GM12878 (cell line): ENCODE measurements at regions not wholly inside any gene's neighbourhood (a gene's known extent, or its start where the extent isn't known, plus 50 kb on each side); places are given as distances from the start of the nearest gene placed in this dataset.

ENCODE experiments used
- ATAC-seq: fragments of 200-7000 bp; cut with Tn5 transposase; 3 replicates; pipeline ENCODE4 v1.9.1; 2020; ENCODE audit warnings: mild to moderate bottlenecking, moderate library complexity
- BruUV-seq: library from RNA; stranded (reverse); fragments of 400-500 nt; replicated peaks from 2 replicates; lab custom pipeline; 2021; lab: Mats Ljungman, UMichigan
- CTCF ChIA-PET: fragments of 300-600 bp; sonication (Branson Sonifier 250); formaldehyde crosslinking; extraction: SDS; loops from one replicate; lab custom pipeline; 2021; ENCODE audit warnings: inconsistent platforms; lab: Yijun Ruan, JAX
- POLR2A ChIA-PET: fragments of 350-600 bp; formaldehyde crosslinking; extraction: SDS; loops from one replicate; lab custom pipeline; 2021; ENCODE audit warnings: inconsistent platforms; lab: Charles Lee
- RAD21 ChIA-PET: fragments of 300-600 bp; sonication (Branson Sonifier 250); formaldehyde crosslinking; loops from one replicate; lab custom pipeline; 2023; ENCODE audit warnings: antibody characterized with exemption; ENCODE audit not compliant: unreplicated experiment; lab: Charles Lee
- SMC1A ChIA-PET: fragments of 300-600 bp; sonication (Branson Sonifier 250); formaldehyde crosslinking; loops from one replicate; lab custom pipeline; 2023; ENCODE audit not compliant: unreplicated experiment, uncharacterized antibody; lab: Charles Lee
- DNase-seq: peaks from one replicate; pipeline ENCODE4 v3.0.0-alpha.2; 2011; ENCODE audit warnings: low read depth, low spot score
- FAIRE-seq: peaks from 3 replicates; lab custom pipeline; 2011; peaks lifted over from hg19 to GRCh38; lab: Jason Lieb, UNC
- H2AFZ ChIP-seq: 2 replicates; pipeline ENCODE4 v1.6.0; 2011; ENCODE audit warnings: low read depth, low read length, control low read depth; ENCODE audit not compliant: control insufficient read depth
- H3K27ac ChIP-seq: 2 replicates; pipeline ENCODE4 v1.5.1; 2011; ENCODE audit warnings: control low read depth; ENCODE audit not compliant: control insufficient read depth, insufficient read depth
- H3K27me3 ChIP-seq, 2 experiments: replicated peaks in 1 of 2; 2 replicates each; pipeline versions ENCODE4 v1.6.0 to v1.6.1; 2011; ENCODE audit warnings: low read length in 1 of 2; ENCODE audit not compliant: control insufficient read depth in 2 of 2, insufficient read depth in 2 of 2
- H3K36me3 ChIP-seq, 2 experiments: 2 replicates each; pipeline ENCODE4 v1.5.1; 2011; ENCODE audit warnings: low read length in 1 of 2; ENCODE audit not compliant: control insufficient read depth in 2 of 2, insufficient read depth in 2 of 2
- H3K4me1 ChIP-seq: 2 replicates; pipeline ENCODE4 v1.6.1; 2011; ENCODE audit warnings: mild to moderate bottlenecking, low read length, moderate library complexity, mixed read lengths; ENCODE audit not compliant: control insufficient read depth, insufficient read depth
- H3K4me2 ChIP-seq: 2 replicates; pipeline ENCODE4 v1.6.0; 2011; ENCODE audit warnings: control low read depth; ENCODE audit not compliant: control insufficient read depth, insufficient read depth
- H3K4me3 ChIP-seq: fragments of 200-600 bp; sonication (generic); 2 replicates; pipeline ENCODE4 v1.5.1; 2016
- H3K79me2 ChIP-seq: 2 replicates; pipeline ENCODE4 v1.6.0; 2011; ENCODE audit warnings: low read length; ENCODE audit not compliant: control insufficient read depth, insufficient read depth
- H3K9ac ChIP-seq: 2 replicates; pipeline ENCODE4 v1.8.0; 2011; ENCODE audit warnings: low read length, control low read depth, mixed read lengths; ENCODE audit not compliant: control insufficient read depth, insufficient read depth
- H3K9me3 ChIP-seq: replicated peaks from 3 replicates; pipeline ENCODE4 v1.5.1; 2011; ENCODE audit warnings: mild to moderate bottlenecking, low read length; ENCODE audit not compliant: control insufficient read depth, insufficient read depth
- H4K20me1 ChIP-seq: 2 replicates; pipeline ENCODE4 v1.6.0; 2011; ENCODE audit not compliant: control insufficient read depth, insufficient read depth
- EED ChIP-seq: sonication (generic); IDR thresholded peaks from 2 replicates; pipeline ENCODE4 v1.6.1; 2016; ENCODE audit warnings: antibody characterized with exemption, low read depth
- FOXM1 ChIP-seq: IDR thresholded peaks from 2 replicates; pipeline ENCODE4 v1.6.1; 2012; ENCODE audit warnings: low read depth, mild to moderate bottlenecking, inconsistent platforms, low read length, moderate library complexity
- MTA3 ChIP-seq: IDR thresholded peaks from 2 replicates; pipeline ENCODE4 v1.6.1; 2012; ENCODE audit warnings: low read length, inconsistent platforms, borderline replicate concordance
- RB1 ChIP-seq: fragments of 450-650 bp; formaldehyde crosslinking; IDR thresholded peaks from 2 replicates; pipeline ENCODE4 v1.6.1; 2017; ENCODE audit warnings: mild to moderate bottlenecking, borderline replicate concordance
- YBX1 ChIP-seq: fragments of 450-650 bp; IDR thresholded peaks from 2 replicates; pipeline ENCODE4 v1.6.1; 2016; ENCODE audit warnings: antibody characterized with exemption
- ZSCAN29 ChIP-seq: fragments of 450-650 bp; IDR thresholded peaks from 2 replicates; pipeline ENCODE4 v1.6.1; 2017; ENCODE audit warnings: mild to moderate bottlenecking, moderate library complexity
- WGBS: methylation state at CpG from one replicate; pipeline ENCODE4 v1.1.6; 2016; ENCODE audit warnings: low lambda C conversion rate; ENCODE audit not compliant: insufficient replicate concordance, insufficient coverage; ENCODE audit errors: missing lambda C conversion rate; 5-methylcytosine and 5-hydroxymethylcytosine counted together
- in situ Hi-C: fragments of 300-500 bp; cut with MboI; formaldehyde crosslinking; loops from 9 replicates; pipeline ENCODE4 v1.14.3; 2018; ENCODE audit warnings: mixed read lengths
- intact Hi-C: fragments of 100-400 bp; cut with micrococcal nuclease; formaldehyde crosslinking; loops from one replicate; pipeline ENCODE4 v1.14.2; 2022; ENCODE audit not compliant: unreplicated experiment
- TF ChIP-seq, protein P1 (sequence below): IDR thresholded peaks from 2 replicates; pipeline ENCODE4 v1.6.1; 2011; ENCODE audit warnings: low read depth, mild to moderate bottlenecking, low read length, moderate library complexity, borderline replicate concordance; ENCODE audit errors: extremely low read depth
- TF ChIP-seq, protein P2 (sequence below): IDR thresholded peaks from 2 replicates; pipeline ENCODE4 v1.6.1; 2011; ENCODE audit warnings: borderline replicate concordance, low read depth, mild to moderate bottlenecking, moderate library complexity, low read length; ENCODE audit not compliant: insufficient read depth, poor library complexity, severe bottlenecking

DNA sequence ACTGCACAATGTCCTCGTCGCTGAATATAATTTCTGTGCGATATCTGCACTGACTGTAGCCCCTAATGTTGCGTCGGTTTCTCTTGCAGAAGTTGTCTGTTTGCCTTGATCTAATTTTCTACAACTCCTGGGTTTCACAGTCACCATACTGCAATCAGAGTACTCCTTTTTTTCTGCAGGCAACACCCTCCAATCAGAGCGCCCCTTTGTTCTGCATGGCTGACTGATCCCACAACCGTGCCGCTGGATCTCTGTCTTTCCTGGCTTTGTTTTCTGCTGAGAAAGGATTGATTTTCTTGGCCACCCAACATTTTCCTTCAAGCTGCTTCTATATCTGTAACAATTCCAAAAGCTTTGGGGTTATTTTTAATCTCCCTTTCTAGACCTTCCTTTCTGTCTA is 182.2 kb upstream of the SMARCA2 start:
- Histone ChIP-seq H3K9ac (no peak overlapping the region), H4K20me1 (no peaks in the 10 kb centered on the region), H3K4me3 (no peak overlapping the region), H2AFZ (no peak overlapping the region), H3K4me2 (no peak overlapping the region), H3K9me3 (no peaks in the 10 kb centered on the region), H3K36me3 (no peaks in the 10 kb centered on the region), H3K79me2 (no peaks in the 10 kb centered on the region), H3K27me3 (no peaks in the 10 kb centered on the region), H3K4me1 (no peaks in the 10 kb centered on the region), H3K27ac (no peak overlapping the region)
- ChIA-PET POLR2A (no interaction called here), RAD21 (no interaction called here), CTCF (no interaction called here), SMC1A (interaction anchor here (1.0 kb wide), 1 partner anchor 8 kb away, joined by 4 read pairs; no protein-coding TSS in a partner anchor)
- TF ChIP-seq YBX1, result no peak
- TF ChIP-seq MTA3, result no peak
- TF ChIP-seq, protein P1, sequence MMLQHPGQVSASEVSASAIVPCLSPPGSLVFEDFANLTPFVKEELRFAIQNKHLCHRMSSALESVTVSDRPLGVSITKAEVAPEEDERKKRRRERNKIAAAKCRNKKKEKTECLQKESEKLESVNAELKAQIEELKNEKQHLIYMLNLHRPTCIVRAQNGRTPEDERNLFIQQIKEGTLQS, result no peak
- TF ChIP-seq RB1, result no peak
- no peak for TF ChIP-seq FOXM1
- TF ChIP-seq, protein P2, sequence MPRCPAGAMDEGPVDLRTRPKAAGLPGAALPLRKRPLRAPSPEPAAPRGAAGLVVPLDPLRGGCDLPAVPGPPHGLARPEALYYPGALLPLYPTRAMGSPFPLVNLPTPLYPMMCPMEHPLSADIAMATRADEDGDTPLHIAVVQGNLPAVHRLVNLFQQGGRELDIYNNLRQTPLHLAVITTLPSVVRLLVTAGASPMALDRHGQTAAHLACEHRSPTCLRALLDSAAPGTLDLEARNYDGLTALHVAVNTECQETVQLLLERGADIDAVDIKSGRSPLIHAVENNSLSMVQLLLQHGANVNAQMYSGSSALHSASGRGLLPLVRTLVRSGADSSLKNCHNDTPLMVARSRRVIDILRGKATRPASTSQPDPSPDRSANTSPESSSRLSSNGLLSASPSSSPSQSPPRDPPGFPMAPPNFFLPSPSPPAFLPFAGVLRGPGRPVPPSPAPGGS, result no peak
- TF ChIP-seq ZSCAN29, result no peak
- no peak for TF ChIP-seq EED
- ATAC-seq (no peak), FAIRE-seq (no peak), DNase-seq (no peak)
- in situ Hi-C loops (no loop called here), intact Hi-C loops (loop anchor here (10.0 kb wide), 1 partner anchor 368 kb away; no protein-coding TSS in a partner anchor)
- BruUV-seq, result no TSS peak
- 77% methylated on average over 8 of the region's 8 CpGs for WGBS
